Ascending aorta (tissue), 2 donors: ENCODE measurements at regions not wholly inside any gene's neighbourhood (a gene's known extent, or its start where the extent isn't known, plus 50 kb on each side); places are given as distances from the start of the nearest gene placed in this dataset.

Source experiments
- DNase-seq, 2 donors: peaks; one replicate each; pipeline ENCODE4 v3.0.0-alpha.2; 2019; ENCODE audit warnings: low spot score in 2 of 2
- H3K27ac ChIP-seq, 2 donors: fragments of 200-600 bp; sonication (generic); one replicate each; pipeline ENCODE4 v1.5.1; 2016 to 2017; ENCODE audit warnings: mild to moderate bottlenecking in 1 of 2
- H3K27me3 ChIP-seq: fragments of 200-600 bp; sonication (generic); one replicate; pipeline ENCODE4 v1.5.1; 2017
- H3K36me3 ChIP-seq, 2 donors: fragments of 200-600 bp; sonication (generic); one replicate each; pipeline ENCODE4 v1.5.1; 2016
- H3K4me1 ChIP-seq, 2 donors: fragments of 200-600 bp; sonication (generic); one replicate each; pipeline ENCODE4 v1.5.1; 2016 to 2017; ENCODE audit warnings: mild to moderate bottlenecking in 1 of 2
- H3K4me3 ChIP-seq, 2 donors: fragments of 200-600 bp; sonication (generic); one replicate each; pipeline ENCODE4 v1.5.1; 2016 to 2017; ENCODE audit warnings: mild to moderate bottlenecking in 1 of 2
- H3K9me3 ChIP-seq, 2 donors: fragments of 200-600 bp; sonication (generic); one replicate each; pipeline ENCODE4 v1.5.1; 2016
- CTCF ChIP-seq, 3 experiments: fragments of 200-600 bp in 2 of 3; fragments of 450-650 bp in 1 of 3; sonication (generic) in 2 of 3; IDR thresholded peaks; one replicate each; pipeline ENCODE4 v1.5.1; 2016 to 2019; ENCODE audit warnings: antibody characterized with exemption in 3 of 3, mild to moderate bottlenecking in 1 of 3, moderate library complexity in 1 of 3
- intact Hi-C: fragments of 100-400 bp; cut with DNase I; formaldehyde crosslinking; loops from one replicate; pipeline ENCODE4 v1.15.1; 2023

GRCh38 chr4:158458271-158458895 lies 63.3 kb upstream of the RXFP1 start:
- Histone ChIP-seq H3K4me1 (no peaks in the 10 kb centered on the region), H3K36me3 (no peaks in the 10 kb centered on the region), H3K27me3 (no peaks in the 10 kb centered on the region), H3K4me3 (no peak overlapping the region), H3K27ac (no peak overlapping the region), H3K9me3 (no peaks in the 10 kb centered on the region)
- intact Hi-C loops: no loop called here
- no peak for DNase-seq
- no peak for TF ChIP-seq CTCF (IDR thresholded peaks at IDR 0.05)

- Histone ChIP-seq H3K4me1 (no peaks in the 10 kb centered on the region), H3K27ac (no peak overlapping the region), H3K4me3 (no peak overlapping the region), H3K27me3 (no peaks in the 10 kb centered on the region), H3K36me3 (no peaks in the 10 kb centered on the region), H3K9me3 (no peaks in the 10 kb centered on the region)
- intact Hi-C loops: no loop called here
- no peak for DNase-seq
- TF ChIP-seq CTCF (IDR thresholded peaks at IDR 0.05): no peak
These were observed 62.4 kb upstream of the RXFP1 start for GRCh38 chr4:158459085-158459820.

GRCh38 chr4:158461336-158461735 lies 60.3 kb upstream of the RXFP1 start:
- H3K4me3 ChIP-seq: no peak overlapping the region
- intact Hi-C loops: no loop called here
- no peaks in the 10 kb centered on the region for H3K27me3 ChIP-seq
- no peaks in the 10 kb centered on the region for H3K9me3 ChIP-seq
- no peak overlapping the region for H3K27ac ChIP-seq
- no peaks in the 10 kb centered on the region for H3K4me1 ChIP-seq
- DNase-seq: no peak
- no peak for TF ChIP-seq CTCF (IDR thresholded peaks at IDR 0.05)
- no peaks in the 10 kb centered on the region for H3K36me3 ChIP-seq

- no peak for DNase-seq
- no peaks in the 10 kb centered on the region for H3K4me1 ChIP-seq
- H3K27ac ChIP-seq: no peak overlapping the region
- H3K9me3 ChIP-seq: no peaks in the 10 kb centered on the region
- TF ChIP-seq CTCF (IDR thresholded peaks at IDR 0.05): no peak
- intact Hi-C loops: no loop called here
- H3K36me3 ChIP-seq: no peaks in the 10 kb centered on the region
- H3K27me3 ChIP-seq: no peaks in the 10 kb centered on the region
- no peak overlapping the region for H3K4me3 ChIP-seq
These were observed 59.1 kb upstream of the RXFP1 start for GRCh38 chr4:158462611-158463010.
